ENCODE measurements at regions not wholly inside any gene's neighbourhood (a gene's known extent, or its start where the extent isn't known, plus 50 kb on each side); places are given as distances from the start of the nearest gene placed in this dataset.

DNA sequence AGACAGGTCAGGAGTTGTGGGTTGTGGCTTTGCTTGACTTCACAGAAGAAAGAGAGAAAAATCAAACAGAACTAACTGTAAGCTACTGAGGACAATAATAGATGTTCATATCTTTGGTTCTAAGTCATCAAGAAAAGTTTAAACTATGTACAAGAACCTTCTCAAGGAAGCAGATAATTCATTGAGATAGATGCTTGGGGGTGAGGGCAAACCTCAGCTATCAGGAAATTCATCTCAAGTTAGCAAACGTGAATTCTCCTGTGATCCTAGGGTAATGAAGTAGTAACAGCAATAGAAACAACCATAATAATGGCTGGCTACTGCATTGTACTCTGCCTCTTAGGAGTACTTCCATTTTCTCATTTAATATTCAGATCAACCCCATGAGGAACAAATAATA, 506.2 kb downstream of the PLPP3 start:
- no peak for TF ChIP-seq POLR2A (IDR thresholded peaks at IDR 0.05)
- TF ChIP-seq, protein P1, sequence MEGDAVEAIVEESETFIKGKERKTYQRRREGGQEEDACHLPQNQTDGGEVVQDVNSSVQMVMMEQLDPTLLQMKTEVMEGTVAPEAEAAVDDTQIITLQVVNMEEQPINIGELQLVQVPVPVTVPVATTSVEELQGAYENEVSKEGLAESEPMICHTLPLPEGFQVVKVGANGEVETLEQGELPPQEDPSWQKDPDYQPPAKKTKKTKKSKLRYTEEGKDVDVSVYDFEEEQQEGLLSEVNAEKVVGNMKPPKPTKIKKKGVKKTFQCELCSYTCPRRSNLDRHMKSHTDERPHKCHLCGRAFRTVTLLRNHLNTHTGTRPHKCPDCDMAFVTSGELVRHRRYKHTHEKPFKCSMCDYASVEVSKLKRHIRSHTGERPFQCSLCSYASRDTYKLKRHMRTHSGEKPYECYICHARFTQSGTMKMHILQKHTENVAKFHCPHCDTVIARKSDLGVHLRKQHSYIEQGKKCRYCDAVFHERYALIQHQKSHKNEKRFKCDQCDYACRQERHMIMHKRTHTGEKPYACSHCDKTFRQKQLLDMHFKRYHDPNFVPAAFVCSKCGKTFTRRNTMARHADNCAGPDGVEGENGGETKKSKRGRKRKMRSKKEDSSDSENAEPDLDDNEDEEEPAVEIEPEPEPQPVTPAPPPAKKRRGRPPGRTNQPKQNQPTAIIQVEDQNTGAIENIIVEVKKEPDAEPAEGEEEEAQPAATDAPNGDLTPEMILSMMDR (IDR thresholded peaks at IDR 0.05), result no peak
- WGBS, 2 donors, result 41 to 50% methylated on average over 1 of the region's 1 CpG
- intact Hi-C loops (cut with DNase I; ENCODE audit: low total_unique reads), result no loop called here
- H3K4me3 ChIP-seq (ENCODE audit: low read depth, poor library complexity, severe bottlenecking), result no peak overlapping the region
- DNase-seq (ENCODE audit: low spot score in 2 of 2), result no peak

DNA sequence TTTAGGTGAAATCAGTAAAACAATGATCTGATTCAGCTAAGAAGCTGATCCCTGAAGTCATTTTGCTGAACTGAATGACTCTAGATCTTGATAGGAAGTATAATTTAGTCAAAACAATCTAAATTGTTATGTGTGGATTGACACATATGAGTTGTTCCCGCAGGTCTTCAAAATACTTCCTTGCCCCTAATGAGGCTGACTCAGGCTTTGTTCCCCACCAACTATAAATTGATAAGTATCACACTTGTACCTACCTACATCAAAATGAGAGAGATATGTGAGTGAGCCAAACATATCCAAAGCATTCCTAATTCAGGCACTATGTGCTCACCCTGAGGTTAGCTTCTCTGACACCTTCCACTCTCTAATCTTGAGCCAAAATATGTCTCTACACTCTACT, 507.1 kb downstream of the PLPP3 start:
- 74 to 77% methylated on average over 1 of the region's 1 CpG for WGBS, 2 donors
- intact Hi-C loops (cut with DNase I; ENCODE audit: low total_unique reads), result no loop called here
- H3K4me3 ChIP-seq (ENCODE audit: low read depth, poor library complexity, severe bottlenecking), result no peak overlapping the region
- TF ChIP-seq POLR2A (IDR thresholded peaks at IDR 0.05), result no peak
- TF ChIP-seq, protein P1 (IDR thresholded peaks at IDR 0.05), result no peak
- DNase-seq (ENCODE audit: low spot score in 2 of 2), result no peak

DNA sequence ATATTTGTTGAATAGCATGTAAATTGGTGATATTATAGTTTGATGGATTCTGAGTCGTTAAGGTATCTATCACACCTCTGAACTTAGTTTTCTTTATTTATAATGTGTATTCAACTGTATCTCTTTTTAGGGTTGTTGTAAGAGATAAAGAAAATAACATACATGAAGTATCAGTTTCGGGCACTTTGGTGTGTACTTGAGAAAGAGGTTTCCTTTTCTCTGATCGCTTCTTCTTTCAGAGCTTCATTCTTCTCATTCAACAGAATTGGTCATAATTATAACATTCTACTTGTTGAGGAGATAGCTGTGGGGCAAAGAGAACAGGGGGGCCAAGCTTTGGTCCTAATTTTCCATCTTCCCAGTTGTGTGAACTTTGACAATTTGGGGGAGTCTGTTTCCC, 508.0 kb downstream of the PLPP3 start:
- H3K4me3 ChIP-seq (ENCODE audit: low read depth, poor library complexity, severe bottlenecking), result no peak overlapping the region
- WGBS, 2 donors, result 93 to 98% methylated on average over 3 of the region's 3 CpGs
- no peak for TF ChIP-seq POLR2A (IDR thresholded peaks at IDR 0.05)
- TF ChIP-seq, protein P1 (IDR thresholded peaks at IDR 0.05), result no peak
- no peak for DNase-seq (ENCODE audit: low spot score in 2 of 2)
- intact Hi-C loops (cut with DNase I; ENCODE audit: low total_unique reads), result no loop called here

DNA sequence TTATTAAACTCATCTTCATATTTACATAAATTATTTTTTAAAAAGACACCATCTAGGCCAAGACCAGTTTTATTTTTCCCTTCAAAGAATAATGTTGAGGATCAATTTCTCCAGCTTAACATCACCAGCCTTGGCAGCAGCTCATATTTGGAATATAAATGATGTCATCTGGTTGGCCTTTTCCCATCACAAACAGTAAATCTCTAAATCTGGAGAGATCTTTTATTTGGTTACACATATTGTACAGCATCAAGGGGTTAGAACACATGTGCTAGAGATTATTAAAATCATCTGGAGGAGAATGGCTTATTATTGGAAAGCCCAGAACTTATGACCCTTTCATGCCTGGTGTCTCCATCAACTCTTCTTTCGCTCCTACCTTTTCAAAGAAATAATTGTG, 508.8 kb downstream of the PLPP3 start:
- H3K4me3 ChIP-seq (ENCODE audit: low read depth, poor library complexity, severe bottlenecking), result no peak overlapping the region
- intact Hi-C loops (cut with DNase I; ENCODE audit: low total_unique reads), result no loop called here
- 75 to 85% methylated on average over 1 of the region's 1 CpG for WGBS, 2 donors
- no peak for DNase-seq (ENCODE audit: low spot score in 2 of 2)
- TF ChIP-seq, protein P1 (IDR thresholded peaks at IDR 0.05), result no peak
- no peak for TF ChIP-seq POLR2A (IDR thresholded peaks at IDR 0.05)

DNA sequence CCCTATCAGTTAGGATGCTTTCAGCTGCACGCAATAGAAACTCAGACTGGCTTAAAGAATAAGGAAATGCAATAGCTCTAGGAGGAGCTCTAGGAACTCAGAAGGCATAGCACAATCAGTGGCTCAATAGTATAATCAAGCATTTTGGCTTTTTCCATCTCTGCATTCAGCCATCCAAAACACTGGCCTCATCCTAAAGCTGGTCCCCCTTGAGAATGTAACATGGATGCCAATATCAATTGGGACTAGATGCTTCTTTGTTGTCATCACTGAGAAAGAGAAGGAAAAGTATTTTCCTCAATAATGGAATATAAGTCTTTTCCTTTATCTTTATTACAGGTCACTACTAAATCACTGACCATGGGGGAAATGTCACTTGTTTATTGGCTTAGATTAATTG, 509.5 kb downstream of the PLPP3 start:
- no peak for TF ChIP-seq POLR2A (IDR thresholded peaks at IDR 0.05)
- TF ChIP-seq, protein P1 (IDR thresholded peaks at IDR 0.05), result no peak
- no peak overlapping the region for H3K4me3 ChIP-seq (ENCODE audit: low read depth, poor library complexity, severe bottlenecking)
- no peak for DNase-seq (ENCODE audit: low spot score in 2 of 2)
- WGBS, 2 donors, result 87 to 93% methylated on average over 1 of the region's 1 CpG
- intact Hi-C loops (cut with DNase I; ENCODE audit: low total_unique reads), result no loop called here

DNA sequence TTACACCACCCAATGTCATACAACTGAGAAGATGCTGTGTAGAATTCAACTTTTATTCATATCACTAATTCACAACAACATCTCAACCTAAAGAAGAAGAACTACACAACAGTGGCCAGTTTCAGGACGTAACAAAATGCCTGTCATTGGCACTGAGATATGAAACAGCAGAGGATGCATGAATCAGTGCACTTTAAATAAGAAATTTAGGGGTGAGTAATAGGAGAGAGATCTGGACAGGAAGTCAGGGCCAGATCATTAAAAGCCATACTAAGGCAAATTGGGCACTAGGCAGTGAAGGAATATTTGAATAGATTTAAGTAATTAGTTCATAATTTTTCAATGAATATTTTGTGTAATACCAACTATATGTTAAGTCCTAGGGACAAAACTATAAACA, 510.5 kb downstream of the PLPP3 start:
- intact Hi-C loops (cut with DNase I; ENCODE audit: low total_unique reads), result no loop called here
- no peak overlapping the region for H3K4me3 ChIP-seq (ENCODE audit: low read depth, poor library complexity, severe bottlenecking)
- DNase-seq (ENCODE audit: low spot score in 2 of 2), result no peak
- WGBS, 2 donors, result 44 to 47% methylated on average over 1 of the region's 1 CpG
- TF ChIP-seq, protein P1 (IDR thresholded peaks at IDR 0.05), result no peak
- TF ChIP-seq POLR2A (IDR thresholded peaks at IDR 0.05), result no peak

All from lower leg skin (tissue), 4 donors.